ENCODE measurements at regions not wholly inside any gene's neighbourhood (a gene's known extent, or its start where the extent isn't known, plus 50 kb on each side); places are given as distances from the start of the nearest gene placed in this dataset.

DNA sequence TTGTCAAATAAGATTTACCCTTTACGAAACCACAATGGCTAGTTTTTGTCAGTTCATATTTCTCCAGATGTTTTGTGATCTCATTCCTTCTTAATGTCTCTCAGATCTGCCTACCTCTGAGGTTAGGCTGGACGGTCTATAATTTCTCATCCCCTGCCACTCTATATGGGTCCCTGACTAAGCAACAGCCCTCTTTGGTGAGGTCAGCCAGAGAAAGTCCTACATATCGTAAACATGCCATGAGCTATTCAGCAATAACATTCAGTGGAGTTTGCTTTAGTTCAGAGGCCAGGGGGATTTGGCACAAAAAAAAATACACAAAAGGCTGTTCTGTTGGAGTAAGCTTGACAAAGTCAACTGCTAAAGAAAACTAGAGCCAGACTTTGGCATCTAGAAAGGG, 192.1 kb upstream of the NCKAP5 start:
- DNase-seq = no peak
- Histone ChIP-seq H3K4me3 (no peak overlapping the region), H3K4me1 (peaks cover 0 to 13% (median 10%) of the 10 kb centered on the region in 4 donors), H3K36me3 (no peaks in the 10 kb centered on the region), H3K9me3 (no peaks in the 10 kb centered on the region), H3K27me3 (no peaks in the 10 kb centered on the region), H3K27ac (no peak overlapping the region)
- intact Hi-C loops (cut with DNase I) = loop anchor here (1.0 to 10.0 kb wide), 2 partner anchors 11 to 86 kb away; no protein-coding TSS in a partner anchor
- 69 to 71% methylated on average over 3 of the region's 3 CpGs for WGBS, 2 donors
- no peak for TF ChIP-seq EP300 (IDR thresholded peaks at IDR 0.05)
- TF ChIP-seq POLR2A (IDR thresholded peaks at IDR 0.05) = no peak
- no peak for TF ChIP-seq POLR2AphosphoS5 (IDR thresholded peaks at IDR 0.05)
- TF ChIP-seq, protein P1, sequence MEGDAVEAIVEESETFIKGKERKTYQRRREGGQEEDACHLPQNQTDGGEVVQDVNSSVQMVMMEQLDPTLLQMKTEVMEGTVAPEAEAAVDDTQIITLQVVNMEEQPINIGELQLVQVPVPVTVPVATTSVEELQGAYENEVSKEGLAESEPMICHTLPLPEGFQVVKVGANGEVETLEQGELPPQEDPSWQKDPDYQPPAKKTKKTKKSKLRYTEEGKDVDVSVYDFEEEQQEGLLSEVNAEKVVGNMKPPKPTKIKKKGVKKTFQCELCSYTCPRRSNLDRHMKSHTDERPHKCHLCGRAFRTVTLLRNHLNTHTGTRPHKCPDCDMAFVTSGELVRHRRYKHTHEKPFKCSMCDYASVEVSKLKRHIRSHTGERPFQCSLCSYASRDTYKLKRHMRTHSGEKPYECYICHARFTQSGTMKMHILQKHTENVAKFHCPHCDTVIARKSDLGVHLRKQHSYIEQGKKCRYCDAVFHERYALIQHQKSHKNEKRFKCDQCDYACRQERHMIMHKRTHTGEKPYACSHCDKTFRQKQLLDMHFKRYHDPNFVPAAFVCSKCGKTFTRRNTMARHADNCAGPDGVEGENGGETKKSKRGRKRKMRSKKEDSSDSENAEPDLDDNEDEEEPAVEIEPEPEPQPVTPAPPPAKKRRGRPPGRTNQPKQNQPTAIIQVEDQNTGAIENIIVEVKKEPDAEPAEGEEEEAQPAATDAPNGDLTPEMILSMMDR (IDR thresholded peaks at IDR 0.05) = no peak

GRCh38 chr2:133765658-133766057, 197.4 kb upstream of the NCKAP5 start:
- Histone ChIP-seq H3K27me3 (no peaks in the 10 kb centered on the region), H3K4me3 (no peak overlapping the region), H3K4me1 (peaks cover 0 to 21% (median 15%) of the 10 kb centered on the region in 4 donors), H3K9me3 (no peaks in the 10 kb centered on the region), H3K36me3 (no peaks in the 10 kb centered on the region), H3K27ac (no peak overlapping the region)
- WGBS, 2 donors = 9 to 55% methylated on average over 2 of the region's 2 CpGs
- TF ChIP-seq EP300 (IDR thresholded peaks at IDR 0.05) (no peak), POLR2AphosphoS5 (IDR thresholded peaks at IDR 0.05) (peak in 1 of 4 donors; percentile 7)
- intact Hi-C loops (cut with DNase I) = loop anchor here (10.0 kb wide), 1 partner anchor 91 kb away; no protein-coding TSS in a partner anchor
- no peak for DNase-seq

DNA sequence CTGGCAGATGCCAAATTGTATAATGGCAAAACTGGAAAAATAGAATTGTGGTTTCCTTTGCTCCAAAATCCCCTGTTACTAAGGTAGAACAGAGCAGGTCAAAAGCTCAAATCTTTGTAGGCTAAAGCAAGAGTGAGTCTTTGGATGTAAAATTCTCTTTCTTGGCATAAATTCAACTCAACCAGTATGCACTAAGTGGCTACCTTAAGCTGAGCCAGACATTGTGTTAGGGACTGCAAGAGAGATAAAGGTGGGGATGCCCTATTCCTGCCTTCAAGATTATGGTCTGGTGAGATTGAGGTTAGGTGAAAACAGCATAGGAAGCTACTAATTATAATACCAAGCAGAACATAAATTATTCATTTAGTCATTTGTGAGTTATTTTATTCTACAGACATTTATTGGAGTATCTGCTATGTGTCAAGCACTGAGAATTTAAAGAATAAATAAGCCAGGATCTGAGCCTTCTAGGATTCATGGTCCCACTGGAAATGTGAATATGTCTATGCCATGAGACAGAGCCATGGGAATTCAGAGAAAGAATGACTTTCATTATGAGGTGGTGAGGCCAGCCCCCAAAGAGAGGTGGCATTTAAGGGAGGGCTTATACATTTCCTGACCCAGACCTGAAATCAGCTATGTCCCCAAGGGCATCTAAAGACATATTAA, 198.0 kb upstream of the NCKAP5 start:
- H3K9me3 ChIP-seq = no peaks in the 10 kb centered on the region
- peaks cover 0 to 21% (median 15%) of the 10 kb centered on the region in 4 donors for H3K4me1 ChIP-seq
- DNase-seq = no peak
- TF ChIP-seq EP300 (IDR thresholded peaks at IDR 0.05) = no peak
- no peak for TF ChIP-seq POLR2AphosphoS5 (IDR thresholded peaks at IDR 0.05)
- TF ChIP-seq POLR2A (IDR thresholded peaks at IDR 0.05) = no peak
- TF ChIP-seq, protein P1 (IDR thresholded peaks at IDR 0.05) = no peak
- no peaks in the 10 kb centered on the region for H3K27me3 ChIP-seq
- intact Hi-C loops (cut with DNase I) = loop anchor here (10.0 kb wide), 1 partner anchor 91 kb away; no protein-coding TSS in a partner anchor
- H3K36me3 ChIP-seq = no peaks in the 10 kb centered on the region
- H3K4me3 ChIP-seq = no peak overlapping the region
- H3K27ac ChIP-seq = no peak overlapping the region

DNA sequence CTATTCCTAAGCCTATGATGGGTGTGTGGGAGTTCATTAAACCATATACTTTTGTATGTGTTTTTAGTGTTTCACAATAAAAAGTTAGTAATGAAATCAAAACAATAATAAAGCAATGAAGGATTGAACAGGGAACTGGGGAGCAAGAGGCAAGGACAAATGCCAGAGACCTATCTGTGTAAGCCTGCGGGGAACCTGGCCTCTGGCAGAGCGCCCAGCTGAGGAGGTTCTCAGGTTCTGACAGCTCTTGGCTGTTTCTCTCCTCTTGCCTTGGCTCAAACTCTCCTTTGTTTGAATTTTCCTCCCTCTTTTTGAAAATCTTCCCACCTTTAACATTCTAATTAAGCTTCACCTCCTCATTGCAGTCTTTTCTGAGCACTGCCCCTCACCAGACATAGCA, 200.0 kb upstream of the NCKAP5 start:
- H3K9me3 ChIP-seq = no peaks in the 10 kb centered on the region
- H3K36me3 ChIP-seq = no peaks in the 10 kb centered on the region
- H3K4me1 ChIP-seq = peaks cover 0 to 21% (median 15%) of the 10 kb centered on the region in 4 donors
- no peak overlapping the region for H3K4me3 ChIP-seq
- no peak for DNase-seq
- no peak overlapping the region for H3K27ac ChIP-seq
- H3K27me3 ChIP-seq = no peaks in the 10 kb centered on the region
- intact Hi-C loops (cut with DNase I) = loop anchor here (10.0 kb wide), 1 partner anchor 93 kb away; no protein-coding TSS in a partner anchor
- WGBS, 2 donors = 81 to 82% methylated on average over 2 of the region's 2 CpGs
- TF ChIP-seq POLR2AphosphoS5 (IDR thresholded peaks at IDR 0.05) (no peak), EP300 (IDR thresholded peaks at IDR 0.05) (no peak), POLR2A (IDR thresholded peaks at IDR 0.05) (no peak)
- TF ChIP-seq, protein P1 (IDR thresholded peaks at IDR 0.05) = no peak

DNA sequence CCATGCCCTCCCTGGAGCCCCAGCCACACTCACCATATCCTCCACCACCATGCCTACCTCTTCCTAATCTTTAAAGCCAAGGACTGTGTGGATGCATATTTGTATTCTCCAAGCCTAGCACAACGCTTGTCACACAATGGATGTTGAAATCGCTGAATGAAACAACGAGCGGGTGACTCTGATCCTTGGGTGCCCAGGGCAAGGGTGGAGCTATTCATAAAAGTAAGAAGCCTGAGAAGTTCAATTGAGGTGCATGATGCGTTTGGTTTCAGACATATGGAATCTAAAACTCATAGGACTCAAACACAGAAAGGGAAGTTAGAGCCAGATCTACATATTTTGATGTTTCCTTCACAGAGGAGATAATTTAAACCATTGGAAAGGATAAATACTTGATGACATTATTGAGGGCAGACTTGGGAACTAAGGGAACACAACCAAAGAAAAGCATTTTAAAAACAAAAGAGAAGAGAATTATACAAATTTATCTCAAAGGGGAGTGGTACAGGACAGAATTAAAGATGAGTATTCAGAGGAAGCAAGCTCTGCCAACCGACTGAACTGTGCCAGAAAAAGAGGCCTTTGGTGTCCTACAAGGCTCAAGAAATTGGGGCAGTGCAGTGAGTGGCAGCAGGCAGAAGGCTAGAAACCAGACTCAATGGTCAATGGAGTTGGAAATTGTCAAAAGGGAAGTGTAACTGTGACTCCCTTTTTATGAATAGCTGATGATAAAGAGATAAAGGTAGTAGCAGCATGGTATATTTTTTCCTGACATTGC, 200.6 kb upstream of the NCKAP5 start:
- TF ChIP-seq, protein P1 (IDR thresholded peaks at IDR 0.05) = no peak
- TF ChIP-seq POLR2A (IDR thresholded peaks at IDR 0.05) (no peak), EP300 (IDR thresholded peaks at IDR 0.05) (no peak), POLR2AphosphoS5 (IDR thresholded peaks at IDR 0.05) (no peak)
- Histone ChIP-seq H3K9me3 (no peaks in the 10 kb centered on the region), H3K27ac (no peak overlapping the region), H3K27me3 (no peaks in the 10 kb centered on the region), H3K36me3 (no peaks in the 10 kb centered on the region), H3K4me3 (no peak overlapping the region), H3K4me1 (peaks cover 0 to 26% (median 20%) of the 10 kb centered on the region in 4 donors)
- WGBS, 2 donors = 90 to 92% methylated on average over 6 of the region's 6 CpGs
- DNase-seq = no peak
- intact Hi-C loops (cut with DNase I) = loop anchor here (10.0 kb wide), 1 partner anchor 94 kb away; no protein-coding TSS in a partner anchor
